Loucy (cell line): ENCODE measurements at regions not wholly inside any gene's neighbourhood (a gene's known extent, or its start where the extent isn't known, plus 50 kb on each side); places are given as distances from the start of the nearest gene placed in this dataset.

Source experiments
- H2AFZ ChIP-seq: fragments of 200-600 bp; sonication (generic); 2 replicates; pipeline ENCODE4 v1.6.0; 2016; ENCODE audit warnings: antibody characterized with exemption, mild to moderate bottlenecking, low read length, moderate library complexity
- H3F3A ChIP-seq: fragments of 200-600 bp; 2 replicates; pipeline ENCODE4 v1.6.0; 2016; ENCODE audit warnings: antibody characterized with exemption, low read depth, mild to moderate bottlenecking
- H3K27me3 ChIP-seq: fragments of 200-600 bp; sonication (generic); 2 replicates; pipeline ENCODE4 v1.6.1; 2014; ENCODE audit warnings: low read length, mild to moderate bottlenecking; ENCODE audit not compliant: insufficient read depth, poor library complexity, severe bottlenecking
- H3K36me3 ChIP-seq: fragments of 200-600 bp; sonication (generic); 2 replicates; pipeline ENCODE4 v1.6.1; 2016; ENCODE audit warnings: low read length; ENCODE audit not compliant: insufficient read depth
- H3K4me1 ChIP-seq: fragments of 200-600 bp; sonication (generic); 2 replicates; pipeline ENCODE4 v1.5.1; 2014; ENCODE audit warnings: low read length, mild to moderate bottlenecking; ENCODE audit not compliant: insufficient read depth, poor library complexity, severe bottlenecking
- H3K4me2 ChIP-seq: fragments of 200-600 bp; sonication (generic); 2 replicates; pipeline ENCODE4 v1.6.0; 2014; ENCODE audit warnings: antibody characterized with exemption, low read length, low read depth, mild to moderate bottlenecking; ENCODE audit not compliant: poor library complexity, severe bottlenecking
- H3K4me3 ChIP-seq: fragments of 200-600 bp; sonication (generic); 2 replicates; pipeline ENCODE4 v1.5.1; 2014; ENCODE audit warnings: low read length, mild to moderate bottlenecking, mixed read lengths; ENCODE audit not compliant: poor library complexity, severe bottlenecking
- H3K79me2 ChIP-seq: fragments of 200-600 bp; sonication (generic); 2 replicates; pipeline ENCODE4 v1.6.1; 2014; ENCODE audit warnings: low read length; ENCODE audit not compliant: insufficient read depth
- H3K9ac ChIP-seq: fragments of 200-600 bp; sonication (generic); 2 replicates; pipeline ENCODE4 v1.6.0; 2014; ENCODE audit warnings: mild to moderate bottlenecking, low read depth, low read length, moderate library complexity; ENCODE audit not compliant: poor library complexity, severe bottlenecking
- H3K9me2 ChIP-seq: fragments of 200-600 bp; sonication (generic); replicated peaks from 2 replicates; pipeline ENCODE4 v1.6.1; 2016; ENCODE audit warnings: low read depth, low read length, mixed read lengths
- H3K9me3 ChIP-seq: fragments of 200-600 bp; sonication (generic); 2 replicates; pipeline ENCODE4 v1.6.1; 2014; ENCODE audit warnings: mild to moderate bottlenecking, antibody characterized with exemption, low read length, low read depth; ENCODE audit not compliant: insufficient read depth
- H4K20me1 ChIP-seq: fragments of 200-600 bp; sonication (generic); 2 replicates; pipeline ENCODE4 v1.6.0; 2014; ENCODE audit warnings: antibody characterized with exemption, low read length, mild to moderate bottlenecking; ENCODE audit not compliant: insufficient read depth, poor library complexity, severe bottlenecking
- CTCF ChIP-seq: fragments of 200-600 bp; sonication (generic); conservative IDR thresholded peaks from 2 replicates; pipeline ENCODE4 v1.5.1; 2014; ENCODE audit warnings: mild to moderate bottlenecking, antibody characterized with exemption, low read length
- EZH2phosphoT487 ChIP-seq: fragments of 200-600 bp; IDR thresholded peaks from 2 replicates; pipeline ENCODE4 v1.6.1; 2018; ENCODE audit warnings: antibody characterized with exemption, mild to moderate bottlenecking, moderate library complexity, borderline replicate concordance

- Histone ChIP-seq H3K4me1 (peaks cover 41% of the 10 kb centered on the region), H2AFZ (no peak overlapping the region), H3K79me2 (no peaks in the 10 kb centered on the region), H3F3A (peaks cover 3% of the 10 kb centered on the region), H3K36me3 (no peaks in the 10 kb centered on the region), H3K9me3 (no peaks in the 10 kb centered on the region), H4K20me1 (no peaks in the 10 kb centered on the region), H3K27me3 (no peaks in the 10 kb centered on the region), H3K4me3 (no peak overlapping the region), H3K9ac (no peak overlapping the region), H3K4me2 (no peak overlapping the region), H3K9me2 (no peaks in the 10 kb centered on the region)
- TF ChIP-seq CTCF (no peak), EZH2phosphoT487 (no peak)
Observed at GRCh38 chr16:86669937-86670749, 91.8 kb downstream of the FOXL1 start.

GRCh38 chr16:86670750-86671234 is 92.4 kb downstream of the FOXL1 start:
- no peaks in the 10 kb centered on the region for H4K20me1 ChIP-seq
- H3K27me3 ChIP-seq: no peaks in the 10 kb centered on the region
- H3F3A ChIP-seq: no peaks in the 10 kb centered on the region
- H3K4me2 ChIP-seq: no peak overlapping the region
- H3K9me3 ChIP-seq: no peaks in the 10 kb centered on the region
- no peaks in the 10 kb centered on the region for H3K79me2 ChIP-seq
- no peaks in the 10 kb centered on the region for H3K36me3 ChIP-seq
- H3K9ac ChIP-seq: no peak overlapping the region
- H3K9me2 ChIP-seq: no peaks in the 10 kb centered on the region
- no peak overlapping the region for H2AFZ ChIP-seq
- no peak overlapping the region for H3K4me3 ChIP-seq
- H3K4me1 ChIP-seq: peaks cover 34% of the 10 kb centered on the region
- TF ChIP-seq CTCF (no peak), EZH2phosphoT487 (no peak)

GRCh38 chr16:86671486-86672178 is 93.3 kb downstream of the FOXL1 start:
- no peaks in the 10 kb centered on the region for H3K9me2 ChIP-seq
- TF ChIP-seq CTCF: no peak
- no peak for TF ChIP-seq EZH2phosphoT487
- H3K36me3 ChIP-seq: no peaks in the 10 kb centered on the region
- no peaks in the 10 kb centered on the region for H3K27me3 ChIP-seq
- no peak overlapping the region for H2AFZ ChIP-seq
- no peak overlapping the region for H3K4me3 ChIP-seq
- H3K4me1 ChIP-seq: peaks cover 26% of the 10 kb centered on the region
- H3K9ac ChIP-seq: no peak overlapping the region
- no peak overlapping the region for H3K4me2 ChIP-seq
- no peaks in the 10 kb centered on the region for H3F3A ChIP-seq
- H3K79me2 ChIP-seq: no peaks in the 10 kb centered on the region
- no peaks in the 10 kb centered on the region for H3K9me3 ChIP-seq
- H4K20me1 ChIP-seq: no peaks in the 10 kb centered on the region
